ENCODE measurements at regions not wholly inside any gene's neighbourhood (a gene's known extent, or its start where the extent isn't known, plus 50 kb on each side); places are given as distances from the start of the nearest gene placed in this dataset.

GRCh38 chr3:144085964-144086363 lies 114.3 kb downstream of the DIPK2A start:
- H3K36me3 Mint-ChIP-seq = no peaks in the 10 kb centered on the region
- CTCF ChIA-PET = no interaction called here
- H3K9me3 Mint-ChIP-seq = no peaks in the 10 kb centered on the region
- no peak overlapping the region for H3K27ac Mint-ChIP-seq
- no peak overlapping the region for H3K4me3 Mint-ChIP-seq
- intact Hi-C loops (cut with micrococcal nuclease) = no loop called here
- H3K4me1 Mint-ChIP-seq (ENCODE audit: low read depth) = no peaks in the 10 kb centered on the region
- no peak for DNase-seq
- H3K27me3 Mint-ChIP-seq = peaks cover 5% of the 10 kb centered on the region
- POLR2A ChIA-PET = no interaction called here

- CTCF ChIA-PET = no interaction called here
These were observed 124.4 kb downstream of the DIPK2A start for GRCh38 chr3:144096016-144096415.

GRCh38 chr3:144097163-144097562 lies 125.5 kb downstream of the DIPK2A start:
- Mint-ChIP-seq H3K27ac (no peak overlapping the region), H3K4me3 (no peak overlapping the region), H3K9me3 (no peaks in the 10 kb centered on the region), H3K36me3 (no peaks in the 10 kb centered on the region), H3K27me3 (peaks cover 4% of the 10 kb centered on the region), H3K4me1 (ENCODE audit: low read depth) (no peaks in the 10 kb centered on the region)
- intact Hi-C loops (cut with micrococcal nuclease) = no loop called here
- ChIA-PET POLR2A (no interaction called here), CTCF (no interaction called here)
- DNase-seq = no peak

More at GRCh38 chr3:144096016-144096415, 124.4 kb downstream of the DIPK2A start:
- no peaks in the 10 kb centered on the region for H3K36me3 Mint-ChIP-seq
- H3K4me1 Mint-ChIP-seq (ENCODE audit: low read depth) = no peaks in the 10 kb centered on the region
- peaks cover 2% of the 10 kb centered on the region for H3K27me3 Mint-ChIP-seq
- intact Hi-C loops (cut with micrococcal nuclease) = no loop called here
- POLR2A ChIA-PET = no interaction called here
- no peak overlapping the region for H3K4me3 Mint-ChIP-seq
- no peak for DNase-seq
- no peak overlapping the region for H3K27ac Mint-ChIP-seq
- no peaks in the 10 kb centered on the region for H3K9me3 Mint-ChIP-seq

- DNase-seq = no peak
These were observed 127.1 kb downstream of the DIPK2A start for GRCh38 chr3:144098691-144099090.

GRCh38 chr3:144102421-144102820 lies 130.8 kb downstream of the DIPK2A start:
- Mint-ChIP-seq H3K4me1 (ENCODE audit: low read depth) (no peaks in the 10 kb centered on the region), H3K9me3 (no peaks in the 10 kb centered on the region), H3K27ac (no peak overlapping the region), H3K4me3 (no peak overlapping the region), H3K36me3 (no peaks in the 10 kb centered on the region), H3K27me3 (peaks cover 2% of the 10 kb centered on the region)
- no peak for DNase-seq
- ChIA-PET CTCF (no interaction called here), POLR2A (no interaction called here)
- intact Hi-C loops (cut with micrococcal nuclease) = no loop called here

More at GRCh38 chr3:144098691-144099090, 127.1 kb downstream of the DIPK2A start:
- H3K4me1 Mint-ChIP-seq (ENCODE audit: low read depth) = no peaks in the 10 kb centered on the region
- H3K27ac Mint-ChIP-seq = no peak overlapping the region
- H3K4me3 Mint-ChIP-seq = no peak overlapping the region
- POLR2A ChIA-PET = no interaction called here
- no peaks in the 10 kb centered on the region for H3K36me3 Mint-ChIP-seq
- H3K27me3 Mint-ChIP-seq = peaks cover 2% of the 10 kb centered on the region
- intact Hi-C loops (cut with micrococcal nuclease) = no loop called here
- CTCF ChIA-PET = no interaction called here
- H3K9me3 Mint-ChIP-seq = no peaks in the 10 kb centered on the region

- H3K27ac Mint-ChIP-seq = no peak overlapping the region
- ChIA-PET POLR2A (no interaction called here), CTCF (no interaction called here)
- H3K36me3 Mint-ChIP-seq = no peaks in the 10 kb centered on the region
- H3K27me3 Mint-ChIP-seq = peaks cover 2% of the 10 kb centered on the region
- intact Hi-C loops (cut with micrococcal nuclease) = no loop called here
- H3K4me3 Mint-ChIP-seq = no peak overlapping the region
- H3K9me3 Mint-ChIP-seq = no peaks in the 10 kb centered on the region
- no peaks in the 10 kb centered on the region for H3K4me1 Mint-ChIP-seq (ENCODE audit: low read depth)
- no peak for DNase-seq
These were observed 132.6 kb downstream of the DIPK2A start for GRCh38 chr3:144104186-144104585.

- CTCF ChIA-PET = no interaction called here
- POLR2A ChIA-PET = no interaction called here
- no peak overlapping the region for H3K27ac Mint-ChIP-seq
- no peaks in the 10 kb centered on the region for H3K9me3 Mint-ChIP-seq
- DNase-seq = no peak
- H3K4me3 Mint-ChIP-seq = no peak overlapping the region
- H3K36me3 Mint-ChIP-seq = no peaks in the 10 kb centered on the region
- peaks cover 2% of the 10 kb centered on the region for H3K27me3 Mint-ChIP-seq
- intact Hi-C loops (cut with micrococcal nuclease) = no loop called here
- H3K4me1 Mint-ChIP-seq (ENCODE audit: low read depth) = no peaks in the 10 kb centered on the region
These were observed 133.1 kb downstream of the DIPK2A start for GRCh38 chr3:144104679-144105078.

GRCh38 chr3:144105542-144105941 lies 133.9 kb downstream of the DIPK2A start:
- intact Hi-C loops (cut with micrococcal nuclease) = no loop called here
- POLR2A ChIA-PET = no interaction called here
- Mint-ChIP-seq H3K4me1 (ENCODE audit: low read depth) (peaks cover 5% of the 10 kb centered on the region), H3K36me3 (no peaks in the 10 kb centered on the region), H3K4me3 (no peak overlapping the region), H3K9me3 (no peaks in the 10 kb centered on the region), H3K27me3 (peaks cover 2% of the 10 kb centered on the region), H3K27ac (no peak overlapping the region)
- CTCF ChIA-PET = no interaction called here
- no peak for DNase-seq

GRCh38 chr3:144106970-144107369 lies 135.3 kb downstream of the DIPK2A start:
- no peaks in the 10 kb centered on the region for H3K27me3 Mint-ChIP-seq
- H3K4me3 Mint-ChIP-seq = no peak overlapping the region
- no peak for DNase-seq
- H3K27ac Mint-ChIP-seq = no peak overlapping the region
- H3K9me3 Mint-ChIP-seq = no peaks in the 10 kb centered on the region
- H3K36me3 Mint-ChIP-seq = no peaks in the 10 kb centered on the region
- peaks cover 5% of the 10 kb centered on the region for H3K4me1 Mint-ChIP-seq (ENCODE audit: low read depth)
- ChIA-PET POLR2A (no interaction called here), CTCF (no interaction called here)
- intact Hi-C loops (cut with micrococcal nuclease) = no loop called here

GRCh38 chr3:144107923-144108322 lies 136.3 kb downstream of the DIPK2A start:
- CTCF ChIA-PET = no interaction called here
- Mint-ChIP-seq H3K9me3 (no peaks in the 10 kb centered on the region), H3K27ac (no peak overlapping the region), H3K4me1 (ENCODE audit: low read depth) (peaks cover 5% of the 10 kb centered on the region), H3K36me3 (no peaks in the 10 kb centered on the region), H3K27me3 (no peaks in the 10 kb centered on the region), H3K4me3 (no peak overlapping the region)
- POLR2A ChIA-PET = no interaction called here
- intact Hi-C loops (cut with micrococcal nuclease) = no loop called here
- no peak for DNase-seq

GRCh38 chr3:144109944-144110343 lies 138.3 kb downstream of the DIPK2A start:
- Mint-ChIP-seq H3K4me1 (ENCODE audit: low read depth) (peaks cover 5% of the 10 kb centered on the region), H3K36me3 (no peaks in the 10 kb centered on the region), H3K27me3 (no peaks in the 10 kb centered on the region), H3K4me3 (no peak overlapping the region), H3K27ac (no peak overlapping the region), H3K9me3 (no peaks in the 10 kb centered on the region)
- no peak for DNase-seq
- intact Hi-C loops (cut with micrococcal nuclease) = loop anchor here (10.0 kb wide), 1 partner anchor 225 kb away; no protein-coding TSS in a partner anchor
- ChIA-PET POLR2A (no interaction called here), CTCF (no interaction called here)

- no peak for DNase-seq
- no peaks in the 10 kb centered on the region for H3K9me3 Mint-ChIP-seq
- H3K36me3 Mint-ChIP-seq = no peaks in the 10 kb centered on the region
- ChIA-PET POLR2A (no interaction called here), CTCF (no interaction called here)
- intact Hi-C loops (cut with micrococcal nuclease) = loop anchor here (10.0 kb wide), 1 partner anchor 227 kb away; no protein-coding TSS in a partner anchor
- H3K4me1 Mint-ChIP-seq (ENCODE audit: low read depth) = peaks cover 5% of the 10 kb centered on the region
- peaks cover 3% of the 10 kb centered on the region for H3K27me3 Mint-ChIP-seq
- H3K4me3 Mint-ChIP-seq = no peak overlapping the region
- H3K27ac Mint-ChIP-seq = no peak overlapping the region
These were observed 140.4 kb downstream of the DIPK2A start for GRCh38 chr3:144112036-144112435.

- no peak for DNase-seq
- CTCF ChIA-PET = no interaction called here
- H3K9me3 Mint-ChIP-seq = no peaks in the 10 kb centered on the region
- POLR2A ChIA-PET = no interaction called here
- H3K27ac Mint-ChIP-seq = no peak overlapping the region
- H3K4me3 Mint-ChIP-seq = no peak overlapping the region
- H3K4me1 Mint-ChIP-seq (ENCODE audit: low read depth) = peaks cover 5% of the 10 kb centered on the region
- peaks cover 3% of the 10 kb centered on the region for H3K27me3 Mint-ChIP-seq
- intact Hi-C loops (cut with micrococcal nuclease) = loop anchor here (10.0 kb wide), 1 partner anchor 228 kb away; no protein-coding TSS in a partner anchor
- no peaks in the 10 kb centered on the region for H3K36me3 Mint-ChIP-seq
These were observed 140.8 kb downstream of the DIPK2A start for GRCh38 chr3:144112437-144112836.

GRCh38 chr3:144114767-144115166 lies 143.1 kb downstream of the DIPK2A start:
- POLR2A ChIA-PET = no interaction called here
- H3K27ac Mint-ChIP-seq = no peak overlapping the region
- CTCF ChIA-PET = no interaction called here
- peaks cover 5% of the 10 kb centered on the region for H3K4me1 Mint-ChIP-seq (ENCODE audit: low read depth)
- no peak overlapping the region for H3K4me3 Mint-ChIP-seq
- H3K9me3 Mint-ChIP-seq = no peaks in the 10 kb centered on the region
- DNase-seq = no peak
- H3K27me3 Mint-ChIP-seq = peaks cover 5% of the 10 kb centered on the region
- no peaks in the 10 kb centered on the region for H3K36me3 Mint-ChIP-seq
- intact Hi-C loops (cut with micrococcal nuclease) = loop anchor here (10.0 kb wide), 1 partner anchor 230 kb away; no protein-coding TSS in a partner anchor

Measured in activated CD4-positive, alpha-beta memory T cell treated with anti-CD3 and anti-CD28 coated beads for 36 hours (primary cell).